ENCODE measurements at regions not wholly inside any gene's neighbourhood (a gene's known extent, or its start where the extent isn't known, plus 50 kb on each side); places are given as distances from the start of the nearest gene placed in this dataset.

GRCh38 chr5:121138952-121139351, 674.9 kb downstream of the PRR16 start:
- TF ChIP-seq CTCF (IDR thresholded peaks at IDR 0.05) (no peak), ZFX (IDR thresholded peaks at IDR 0.05; ENCODE audit: borderline replicate concordance) (no peak)

All from 22Rv1 (cell line).